Sigmoid colon (tissue), 6 donors: ENCODE measurements at regions not wholly inside any gene's neighbourhood (a gene's known extent, or its start where the extent isn't known, plus 50 kb on each side); places are given as distances from the start of the nearest gene placed in this dataset.

Source experiments
- DNase-seq: peaks from one replicate; pipeline ENCODE4 v3.0.0-alpha.2; 2019
- H3K27ac ChIP-seq, 4 donors: fragments of 200-600 bp; sonication (generic); one replicate each; pipeline ENCODE4 v1.5.1; 2016 to 2019; ENCODE audit warnings: mild to moderate bottlenecking in 1 of 4
- H3K27me3 ChIP-seq, 3 donors: fragments of 200-600 bp; sonication (generic); one replicate each; pipeline ENCODE4 v1.5.1; 2019; ENCODE audit warnings: mild to moderate bottlenecking in 1 of 3
- H3K36me3 ChIP-seq, 4 donors: fragments of 200-600 bp; sonication (generic); one replicate each; pipeline ENCODE4 v1.5.1; 2016 to 2019
- H3K4me1 ChIP-seq, 4 donors: fragments of 200-600 bp; sonication (generic); one replicate each; pipeline ENCODE4 v1.5.1; 2017 to 2019
- H3K4me3 ChIP-seq, 4 donors: fragments of 200-600 bp; sonication (generic); one replicate each; pipeline ENCODE4 v1.5.1; 2017 to 2019; ENCODE audit warnings: mild to moderate bottlenecking in 2 of 4, moderate library complexity in 1 of 4
- H3K9me3 ChIP-seq, 4 donors: fragments of 200-600 bp in 3 of 4; sonication (generic) in 3 of 4; one replicate each; pipeline versions ENCODE4 v1.5.1 to v1.6.1; 2013 to 2019
- CTCF ChIP-seq, 4 experiments: fragments of 450-650 bp in 3 of 4; fragments of 200-600 bp in 1 of 4; IDR thresholded peaks; one replicate each; pipeline ENCODE4 v1.5.1; 2016 to 2019; ENCODE audit warnings: antibody characterized with exemption in 4 of 4, mild to moderate bottlenecking in 3 of 4, moderate library complexity in 2 of 4
- EP300 ChIP-seq, 4 donors: sonication (generic); formaldehyde crosslinking; IDR thresholded peaks; one replicate each; pipeline ENCODE4 v1.6.1; 2017; ENCODE audit warnings: antibody characterized with exemption in 4 of 4
- POLR2A ChIP-seq, 2 donors: fragments of 450-650 bp; IDR thresholded peaks; one replicate each; pipeline ENCODE4 v1.6.1; 2016; ENCODE audit warnings: antibody characterized with exemption in 2 of 2, mild to moderate bottlenecking in 2 of 2, moderate library complexity in 2 of 2
- POLR2AphosphoS5 ChIP-seq, 4 donors: sonication (generic); formaldehyde crosslinking; IDR thresholded peaks; one replicate each; pipeline ENCODE4 v1.6.1; 2017; ENCODE audit warnings: antibody characterized with exemption in 4 of 4
- WGBS, 2 donors: extraction: QIAGEN DNeasy Blood & Tissue Kit; methylation state at CpG; one replicate each; pipeline ENCODE4 v1.1.7; 2013; 5-methylcytosine and 5-hydroxymethylcytosine counted together
- intact Hi-C: fragments of 100-400 bp; cut with DNase I; formaldehyde crosslinking; loops from one replicate; pipeline ENCODE4 v1.15.1; 2023
- donor health status: healthy with polysubstance abuse.
- donor health status: healthy.

DNA sequence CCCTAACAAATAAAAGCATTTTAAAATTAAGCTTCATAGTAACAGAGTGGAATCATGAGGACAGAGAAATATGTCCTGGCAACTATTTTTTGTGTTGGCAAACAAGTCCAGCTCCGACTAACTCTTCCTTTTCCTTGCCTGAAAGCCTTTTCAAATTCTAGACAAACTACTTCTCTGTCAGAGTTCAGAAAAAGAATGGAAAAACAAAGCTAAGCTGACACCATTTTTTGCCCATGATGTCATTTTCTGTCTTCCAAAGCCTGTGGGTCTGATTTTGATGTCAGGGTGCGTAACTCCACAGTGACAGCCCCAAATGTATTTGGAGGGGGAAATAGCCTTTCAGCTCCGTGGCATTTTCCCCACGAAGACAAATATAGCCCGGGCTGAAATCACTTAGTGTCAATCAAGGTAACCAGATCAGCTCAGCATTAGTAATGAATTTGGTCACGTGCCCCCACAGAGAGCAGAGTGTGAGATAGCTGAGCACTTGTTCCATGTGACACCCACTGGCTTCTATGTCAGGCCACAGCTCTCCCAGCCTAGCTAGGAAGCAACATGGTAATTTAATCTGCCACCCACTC is 233.0 kb upstream of the SIX2 start:
- intact Hi-C loops = no loop called here
- WGBS, 2 donors = 72 to 83% methylated on average over 6 of the region's 6 CpGs
- no peaks in the 10 kb centered on the region for H3K27me3 ChIP-seq
- no peak for DNase-seq
- no peak overlapping the region for H3K27ac ChIP-seq
- H3K4me1 ChIP-seq = peaks cover 0 to 20% (median 12%) of the 10 kb centered on the region in 4 donors
- no peak overlapping the region for H3K4me3 ChIP-seq
- TF ChIP-seq CTCF (IDR thresholded peaks at IDR 0.05) (no peak), POLR2A (IDR thresholded peaks at IDR 0.05) (no peak), EP300 (IDR thresholded peaks at IDR 0.05) (no peak), POLR2AphosphoS5 (IDR thresholded peaks at IDR 0.05) (no peak)
- no peaks in the 10 kb centered on the region for H3K9me3 ChIP-seq
- no peaks in the 10 kb centered on the region for H3K36me3 ChIP-seq

DNA sequence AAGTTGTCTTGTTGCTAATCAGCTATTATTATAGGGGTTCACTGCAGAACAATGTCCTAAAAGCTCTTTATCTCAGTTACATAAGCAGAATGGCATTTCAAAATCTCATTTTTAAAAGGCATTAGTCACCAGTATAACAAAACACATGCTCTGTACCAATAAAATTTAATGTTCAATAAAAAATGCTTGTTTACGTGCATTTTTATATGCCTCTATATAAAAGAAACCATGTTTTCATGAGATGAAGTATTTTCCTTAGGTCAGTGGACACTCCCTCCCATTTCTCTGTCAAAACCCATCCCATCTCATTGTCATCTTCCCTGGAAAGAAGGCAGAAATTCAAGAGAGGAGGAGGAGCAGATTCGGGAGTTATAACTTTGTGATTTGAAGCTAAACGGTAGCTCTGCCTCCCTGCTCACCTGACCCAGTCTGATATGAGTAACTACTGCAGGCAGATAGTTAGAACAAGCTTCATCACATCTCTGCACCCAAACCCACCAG is 231.9 kb upstream of the SIX2 start:
- no peak for TF ChIP-seq POLR2AphosphoS5 (IDR thresholded peaks at IDR 0.05)
- intact Hi-C loops = no loop called here
- H3K27ac ChIP-seq = no peak overlapping the region
- H3K4me3 ChIP-seq = no peak overlapping the region
- H3K4me1 ChIP-seq = peaks cover 0 to 20% (median 12%) of the 10 kb centered on the region in 4 donors
- DNase-seq = no peak
- 17 to 57% methylated on average over 3 of the region's 3 CpGs for WGBS, 2 donors
- no peaks in the 10 kb centered on the region for H3K9me3 ChIP-seq
- no peaks in the 10 kb centered on the region for H3K27me3 ChIP-seq
- H3K36me3 ChIP-seq = no peaks in the 10 kb centered on the region

DNA sequence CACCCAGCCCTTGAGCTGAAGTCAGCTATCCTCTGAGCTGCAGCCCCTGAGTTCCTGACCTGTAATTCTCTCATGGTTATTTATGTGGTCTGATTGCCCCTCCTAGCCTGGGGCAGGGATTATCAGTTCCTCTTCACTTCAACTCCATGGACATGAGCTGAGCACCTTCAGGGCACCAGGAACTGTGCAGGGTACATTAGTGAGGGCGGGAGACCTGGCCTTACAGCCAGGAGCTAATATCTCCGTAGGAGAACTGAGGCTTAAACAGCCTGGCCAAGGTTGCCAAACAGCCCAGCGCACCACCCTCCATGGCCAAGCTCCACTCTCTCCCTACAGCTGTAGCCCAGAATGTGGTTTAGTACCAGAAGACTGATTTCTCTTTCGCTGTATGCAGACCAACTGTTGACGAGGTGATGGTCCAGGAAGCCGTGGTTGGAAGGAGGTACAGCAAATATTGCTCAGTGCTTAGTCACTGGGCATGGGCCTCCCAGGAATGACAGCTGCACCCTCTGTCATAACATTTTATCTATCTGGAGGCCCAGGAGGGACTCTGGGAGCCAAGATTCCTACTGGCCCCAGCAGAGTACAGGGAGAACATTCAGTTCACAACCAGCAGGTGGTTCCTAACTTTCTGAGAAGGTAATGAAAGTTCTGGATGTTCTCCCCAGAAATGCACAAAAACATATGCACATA is 228.7 kb upstream of the SIX2 start:
- H3K36me3 ChIP-seq = no peaks in the 10 kb centered on the region
- H3K27me3 ChIP-seq = no peaks in the 10 kb centered on the region
- 53 to 73% methylated on average over 6 of the region's 6 CpGs for WGBS, 2 donors
- intact Hi-C loops = no loop called here
- H3K9me3 ChIP-seq = no peaks in the 10 kb centered on the region
- no peak for DNase-seq
- H3K4me1 ChIP-seq = peaks cover 0 to 20% (median 12%) of the 10 kb centered on the region in 4 donors
- no peak overlapping the region for H3K4me3 ChIP-seq
- no peak for TF ChIP-seq CTCF (IDR thresholded peaks at IDR 0.05)
- TF ChIP-seq EP300 (IDR thresholded peaks at IDR 0.05) = no peak
- no peak for TF ChIP-seq POLR2A (IDR thresholded peaks at IDR 0.05)
- no peak for TF ChIP-seq POLR2AphosphoS5 (IDR thresholded peaks at IDR 0.05)
- no peak overlapping the region for H3K27ac ChIP-seq

DNA sequence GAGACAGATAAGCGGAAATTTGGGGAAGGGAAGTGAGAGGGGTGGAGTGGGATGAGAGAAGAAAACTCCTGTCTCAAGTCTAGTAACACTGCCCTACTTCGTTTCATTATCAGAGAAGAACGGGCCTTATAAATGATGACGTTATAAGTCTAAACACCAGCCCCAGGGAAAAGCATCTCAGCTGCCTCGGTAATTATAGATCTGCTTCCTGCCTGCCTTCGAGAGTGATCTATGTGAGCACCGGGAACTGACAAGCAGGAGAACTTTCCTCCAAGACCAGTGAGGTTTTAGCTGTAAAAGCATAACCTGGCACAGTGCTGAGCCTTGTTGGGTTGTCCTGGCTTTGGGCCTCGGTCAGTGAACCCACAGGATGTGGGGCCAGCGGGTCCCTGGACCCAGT is 227.9 kb upstream of the SIX2 start:
- TF ChIP-seq POLR2A (IDR thresholded peaks at IDR 0.05) (no peak), EP300 (IDR thresholded peaks at IDR 0.05) (no peak), POLR2AphosphoS5 (IDR thresholded peaks at IDR 0.05) (no peak), CTCF (IDR thresholded peaks at IDR 0.05) (no peak)
- Histone ChIP-seq H3K27me3 (no peaks in the 10 kb centered on the region), H3K4me3 (no peak overlapping the region), H3K36me3 (no peaks in the 10 kb centered on the region), H3K4me1 (peaks cover 0 to 15% (median 12%) of the 10 kb centered on the region in 4 donors), H3K9me3 (no peaks in the 10 kb centered on the region), H3K27ac (no peak overlapping the region)
- WGBS, 2 donors = 56 to 79% methylated on average over 9 of the region's 9 CpGs
- DNase-seq = no peak
- intact Hi-C loops = no loop called here

- Histone ChIP-seq H3K27ac (no peak overlapping the region), H3K4me3 (no peak overlapping the region), H3K27me3 (no peaks in the 10 kb centered on the region), H3K4me1 (peaks cover 0 to 7% (median 6%) of the 10 kb centered on the region in 4 donors), H3K9me3 (no peaks in the 10 kb centered on the region), H3K36me3 (no peaks in the 10 kb centered on the region)
- 76 to 91% methylated on average over 2 of the region's 2 CpGs for WGBS, 2 donors
- intact Hi-C loops = no loop called here
- TF ChIP-seq POLR2A (IDR thresholded peaks at IDR 0.05) (no peak), EP300 (IDR thresholded peaks at IDR 0.05) (no peak), POLR2AphosphoS5 (IDR thresholded peaks at IDR 0.05) (no peak), CTCF (IDR thresholded peaks at IDR 0.05) (no peak)
- no peak for DNase-seq
These were observed 227.0 kb upstream of the SIX2 start for GRCh38 chr2:45236268-45236667.
